Kasumi-1 (cell line): ENCODE measurements at regions not wholly inside any gene's neighbourhood (a gene's known extent, or its start where the extent isn't known, plus 50 kb on each side); places are given as distances from the start of the nearest gene placed in this dataset.
A peak's percentile ranks its signal among the peaks of the same experiment; 100 is the strongest.
"Not testable (repeated sequence)": the region's sequence is repeated elsewhere in the genome, so short reads cannot be mapped to it uniquely, and the experiment has no call there.

ENCODE experiments used
- DNase-seq, 2 experiments: peaks; one replicate each; lab custom pipeline; 2025; lab: John Stamatoyannopoulos, UW

- no peak for DNase-seq
Observed at GRCh38 chr12:90211017-90211416, 502.4 kb upstream of the ATP2B1 start.

- DNase-seq = no peak
Observed at GRCh38 chr12:90209029-90209428, 500.4 kb upstream of the ATP2B1 start.

GRCh38 chr12:90208379-90208778, 499.7 kb upstream of the ATP2B1 start:
- not testable (repeated sequence) for DNase-seq

DNA sequence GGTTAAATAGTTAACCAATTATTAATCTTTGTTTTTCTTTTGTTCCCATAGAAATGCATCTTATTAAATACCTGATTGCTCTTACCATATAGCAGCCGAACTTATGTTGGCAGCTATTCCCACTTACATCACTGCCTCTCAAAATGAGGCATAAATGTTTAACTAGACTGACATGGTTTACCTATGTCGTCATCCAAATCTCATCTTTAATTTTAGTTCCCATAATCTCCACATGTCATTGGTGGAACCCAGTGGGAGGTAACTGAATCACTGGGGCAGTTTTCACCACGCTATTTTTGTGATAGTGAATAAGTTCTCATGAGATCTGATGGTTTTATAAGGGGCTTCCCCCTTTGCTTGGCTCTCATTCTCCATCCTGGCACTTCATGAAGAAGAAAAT, 499.2 kb upstream of the ATP2B1 start:
- no peak for DNase-seq

- DNase-seq = no peak
Observed at GRCh38 chr12:90205165-90205564, 496.5 kb upstream of the ATP2B1 start.

DNA sequence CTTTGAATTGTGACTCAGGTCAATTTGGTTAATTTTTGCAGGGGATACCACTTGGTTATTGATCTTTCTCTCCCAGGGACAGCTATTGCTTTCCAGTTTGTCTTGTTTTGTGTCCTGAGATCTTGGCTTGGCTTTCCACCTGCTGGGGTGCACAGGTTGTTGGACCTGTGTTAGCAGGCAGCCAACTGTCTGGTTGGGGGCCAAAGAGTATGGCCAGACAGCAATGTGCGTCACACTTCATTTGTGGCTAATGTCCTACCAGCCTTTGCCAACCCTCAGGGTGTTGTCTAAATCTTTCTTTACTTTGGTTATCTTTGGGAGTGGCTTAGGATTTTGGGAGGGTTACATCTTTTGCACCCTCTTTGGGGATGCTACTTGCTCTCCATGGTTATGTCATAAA, 494.9 kb upstream of the ATP2B1 start:
- no peak for DNase-seq

DNA sequence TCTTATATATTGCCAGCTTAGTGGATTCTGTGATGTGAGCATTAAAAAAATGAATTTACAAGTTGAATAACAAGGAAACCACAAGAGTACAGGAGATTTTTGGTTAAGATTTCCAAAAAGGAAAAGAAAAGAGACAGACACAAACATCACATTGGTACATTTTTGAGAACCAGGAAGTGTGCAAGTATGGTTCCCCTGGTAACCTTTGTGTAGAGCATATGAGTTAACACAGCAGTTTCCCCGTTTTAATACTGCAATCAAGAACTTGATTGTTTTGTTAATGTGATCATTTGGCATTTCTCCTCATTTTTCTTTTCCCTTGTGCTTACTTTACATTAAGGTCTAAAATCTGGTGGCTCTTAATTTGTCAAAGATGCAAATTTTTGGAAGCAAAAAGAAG, 490.4 kb upstream of the ATP2B1 start:
- peak; percentile 13 to 22 for DNase-seq

- DNase-seq = no peak
Observed at GRCh38 chr12:90193500-90193899, 484.9 kb upstream of the ATP2B1 start.

DNA sequence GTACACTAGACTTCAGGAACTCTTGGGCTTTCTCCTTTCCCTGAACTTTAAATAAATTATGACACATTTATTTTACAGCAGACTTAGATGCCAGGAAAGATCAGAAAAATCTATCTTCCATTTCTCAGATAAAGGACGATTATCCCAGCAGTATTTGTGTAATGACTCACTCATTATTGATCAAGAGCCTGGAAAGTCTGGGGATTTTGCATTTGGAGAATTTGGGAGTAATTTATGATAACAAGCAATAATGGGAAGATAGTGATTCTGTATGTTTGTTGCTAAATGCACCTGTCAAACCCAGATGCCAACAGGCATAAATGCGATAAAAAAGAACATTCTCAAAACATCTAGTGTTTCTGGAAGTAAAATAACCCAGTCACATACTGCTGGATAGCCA, 480.2 kb upstream of the ATP2B1 start:
- DNase-seq = no peak

DNA sequence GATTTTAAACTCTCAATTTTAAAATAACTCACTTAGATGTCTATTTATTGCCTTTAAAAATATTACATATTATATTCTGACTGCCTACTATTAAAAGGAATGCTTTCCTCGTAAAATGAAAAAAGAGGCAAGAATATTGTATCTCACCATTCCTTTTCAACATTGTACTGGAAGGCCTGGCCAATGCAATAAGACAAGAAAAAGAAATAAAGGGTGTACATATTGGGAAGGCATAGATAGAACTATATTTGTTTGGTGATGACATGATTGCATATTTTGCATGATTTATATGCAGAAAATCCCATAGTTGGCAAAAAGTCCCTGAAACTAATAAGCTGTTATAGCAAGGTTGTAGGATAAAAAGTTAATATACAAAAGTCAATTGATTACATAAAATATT, 474.6 kb upstream of the ATP2B1 start:
- no peak for DNase-seq

GRCh38 chr12:90181216-90181615, 472.6 kb upstream of the ATP2B1 start:
- no peak for DNase-seq

- DNase-seq = no peak
Observed at GRCh38 chr12:90174956-90175355, 466.3 kb upstream of the ATP2B1 start.

GRCh38 chr12:90174198-90174510, 465.5 kb upstream of the ATP2B1 start:
- no peak for DNase-seq

DNA sequence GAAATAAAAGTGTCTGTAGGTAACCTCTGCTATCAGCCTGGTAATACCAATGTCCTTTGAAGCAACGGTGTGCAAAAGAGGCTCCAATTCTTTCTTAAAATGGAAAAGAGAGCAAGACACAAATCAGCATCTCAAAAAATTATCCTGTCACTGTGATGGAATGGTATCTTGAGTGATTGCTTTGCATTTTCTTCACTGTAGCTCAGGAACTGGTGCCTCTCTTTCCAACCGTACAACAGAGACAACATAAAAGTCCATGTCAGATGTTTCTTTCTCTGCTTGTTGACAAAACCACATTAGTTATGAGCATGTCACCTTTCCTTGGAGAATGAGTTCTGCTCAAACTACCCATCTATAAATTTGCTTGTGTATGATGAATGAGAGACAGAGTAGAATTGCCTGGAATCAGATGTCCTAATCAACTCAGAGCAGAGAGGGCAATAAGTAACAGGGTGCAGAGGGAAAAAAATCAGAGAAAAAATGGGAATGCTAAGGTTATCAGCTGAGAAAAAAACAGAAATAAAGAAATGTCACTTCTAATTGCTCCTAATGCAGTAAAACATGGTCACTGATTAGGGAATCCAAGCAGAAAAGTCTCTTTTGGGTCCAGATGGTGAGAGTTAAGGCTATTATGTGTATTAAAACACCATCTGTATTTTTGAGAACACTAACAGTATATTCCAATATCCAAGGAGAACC, 465.0 kb upstream of the ATP2B1 start:
- DNase-seq = no peak

GRCh38 chr12:90172524-90172923, 463.9 kb upstream of the ATP2B1 start:
- no peak for DNase-seq

GRCh38 chr12:90170740-90171139, 462.1 kb upstream of the ATP2B1 start:
- DNase-seq = no peak

DNA sequence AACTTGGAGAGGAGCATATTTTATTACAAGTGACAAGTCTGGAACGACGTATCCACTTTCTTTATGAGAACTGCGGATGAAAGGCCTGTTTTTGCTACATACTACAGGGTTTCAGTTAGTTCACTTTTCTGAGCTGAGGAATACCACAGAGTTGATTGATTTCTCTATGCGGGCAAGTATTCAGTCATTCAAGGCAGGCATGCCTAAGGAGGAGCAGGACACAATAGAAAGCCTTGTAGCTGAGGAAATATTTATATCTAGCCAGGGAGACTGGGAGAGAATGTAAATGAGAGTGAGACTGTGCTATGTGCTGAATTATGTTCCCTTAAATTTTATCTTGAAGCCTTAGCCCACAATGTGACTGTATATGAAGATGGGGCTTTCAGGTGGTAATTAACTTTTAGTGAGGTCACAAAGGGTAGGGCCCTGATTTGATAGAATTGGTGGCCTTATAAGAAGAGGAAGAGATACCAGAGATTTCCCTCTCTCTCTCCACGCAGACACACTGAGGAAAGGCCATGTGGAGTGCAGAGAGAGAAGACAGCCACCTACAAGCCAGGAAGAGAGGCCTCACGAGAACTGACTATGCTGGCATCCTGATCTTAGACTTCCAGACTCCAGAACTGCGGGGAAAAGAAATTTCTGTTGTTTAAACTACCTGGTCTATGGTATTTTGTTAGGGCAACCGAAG, 459.0 kb upstream of the ATP2B1 start:
- DNase-seq = no peak

DNA sequence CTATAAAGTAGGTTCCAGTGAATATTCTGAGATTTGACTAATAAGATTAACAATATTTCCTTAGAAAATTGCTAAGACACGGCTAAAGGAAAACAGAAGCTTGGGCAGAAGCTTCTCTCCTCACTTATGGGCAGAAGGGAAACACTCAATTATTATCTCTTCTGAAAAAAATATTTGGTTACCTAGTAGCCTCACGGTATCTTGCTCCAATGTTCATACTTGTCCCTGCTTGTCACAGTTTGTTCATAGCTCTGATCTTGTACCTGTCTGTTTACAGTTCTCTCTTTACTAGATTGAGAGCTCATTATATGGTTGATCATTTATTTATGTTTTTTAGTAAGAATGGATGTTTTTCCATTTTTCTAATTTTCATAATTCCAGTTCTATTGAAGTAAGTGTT, 458.0 kb upstream of the ATP2B1 start:
- DNase-seq = no peak

GRCh38 chr12:90166012-90166411, 457.4 kb upstream of the ATP2B1 start:
- no peak for DNase-seq

DNA sequence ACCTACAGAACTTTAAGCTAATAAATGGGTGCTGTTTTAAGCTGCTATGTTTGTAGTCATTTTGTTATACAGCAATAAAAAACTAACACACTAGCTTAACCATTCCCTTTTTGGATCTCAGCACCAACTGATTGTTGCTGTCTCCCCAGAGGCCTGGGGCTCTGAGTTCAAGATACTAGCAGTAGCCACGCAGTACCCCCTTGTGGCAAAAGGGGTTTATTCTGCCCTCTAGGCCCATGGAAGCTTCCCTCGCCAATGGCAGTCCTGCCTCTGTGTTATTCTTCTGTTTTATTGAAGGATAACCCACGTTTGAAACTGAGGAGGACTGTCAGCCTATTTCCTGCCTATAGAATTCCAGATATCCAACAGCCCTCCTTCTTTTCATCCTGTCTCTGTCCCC, 455.3 kb upstream of the ATP2B1 start:
- DNase-seq = no peak

GRCh38 chr12:90153827-90154226, 445.2 kb upstream of the ATP2B1 start:
- no peak for DNase-seq

DNA sequence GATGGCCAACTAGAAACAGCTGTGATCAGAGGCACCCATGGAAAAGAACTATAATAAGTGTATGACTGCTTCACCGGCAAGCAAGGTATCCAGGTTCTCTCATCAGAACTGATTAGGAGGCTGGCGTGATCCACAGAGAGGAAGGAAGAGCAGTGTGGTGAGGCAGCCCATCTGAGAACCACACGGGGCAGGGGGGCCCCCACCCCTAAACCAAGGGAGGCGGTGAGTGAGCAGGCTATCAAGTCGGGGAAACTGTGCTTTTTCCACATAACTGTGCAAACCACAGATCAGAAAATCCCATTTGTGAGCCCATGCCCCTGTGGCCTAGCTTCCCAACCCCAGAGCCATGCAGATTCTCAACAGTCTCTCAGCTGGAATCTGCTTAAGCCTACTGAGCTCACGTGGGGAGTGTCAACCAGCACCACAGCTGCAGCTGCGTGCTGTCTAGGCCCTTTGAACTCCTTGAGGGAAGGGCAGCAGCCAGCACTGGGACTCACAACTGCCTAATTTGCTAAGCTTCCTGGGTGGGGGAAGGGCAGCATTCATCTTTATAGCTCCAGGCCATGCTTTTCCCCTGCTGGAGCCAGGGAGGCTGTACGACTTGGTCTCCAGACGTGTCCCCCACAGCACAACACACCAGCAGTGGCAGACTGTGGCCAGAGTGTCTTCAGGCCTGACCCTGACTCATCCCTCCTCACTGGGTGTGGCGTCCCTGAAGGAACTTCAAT, 444.4 kb upstream of the ATP2B1 start:
- DNase-seq = peak; percentile 17 to 24

DNA sequence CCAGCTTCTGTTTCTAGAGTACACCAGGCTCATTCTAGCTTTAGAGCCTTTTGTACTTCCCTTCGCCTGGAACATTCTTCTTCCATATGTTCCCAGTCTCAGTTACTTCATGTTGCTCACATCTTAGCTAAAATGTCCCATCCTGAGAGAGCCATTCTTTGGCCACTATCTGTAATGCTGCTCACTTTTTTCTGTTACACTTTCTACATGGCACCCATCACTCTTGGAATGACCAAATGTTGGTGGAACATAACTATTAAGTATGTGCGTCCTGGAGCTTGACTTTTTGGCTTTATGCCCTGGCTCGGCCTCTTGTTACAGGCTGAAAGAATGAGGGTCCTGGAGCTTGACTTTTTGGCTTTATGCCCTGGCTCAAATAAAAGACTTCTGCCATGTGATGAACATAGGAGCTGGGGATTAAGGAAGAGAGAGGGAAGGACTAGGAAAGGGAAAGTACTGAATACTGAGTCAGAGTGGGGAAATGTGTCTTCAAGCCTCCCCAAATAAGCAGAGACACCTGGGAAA, 442.9 kb upstream of the ATP2B1 start:
- DNase-seq = no peak
